ENCODE measurements at regions not wholly inside any gene's neighbourhood (a gene's known extent, or its start where the extent isn't known, plus 50 kb on each side); places are given as distances from the start of the nearest gene placed in this dataset.

GRCh38 chr5:103454770-103455169, 107.8 kb downstream of the NUDT12 start:
- Histone ChIP-seq H3K79me2 (ENCODE audit: control insufficient read depth, insufficient read depth, low read length) (no peaks in the 10 kb centered on the region), H3K36me3 (replicated peaks in 1 of 2; ENCODE audit: control extremely low read depth in 1 of 2, control insufficient read depth in 1 of 2, extremely low read depth in 1 of 2, insufficient read depth in 2 of 2, low read length in 1 of 2) (no peaks in the 10 kb centered on the region), H3K4me3 (ENCODE audit: control extremely low read depth in 1 of 5, extremely low read depth in 1 of 5, insufficient read depth in 1 of 5, low read depth in 2 of 5, low read length in 4 of 5) (no peak overlapping the region), H3K27ac (ENCODE audit: low read length in 2 of 2) (no peak overlapping the region), H2AFZ (ENCODE audit: insufficient read depth, low read depth, low read length, poor library complexity, severe bottlenecking) (no peak overlapping the region), H4K20me1 (ENCODE audit: control insufficient read depth, insufficient read depth, low read length, poor library complexity, severe bottlenecking) (no peaks in the 10 kb centered on the region), H3K4me1 (ENCODE audit: control insufficient read depth in 2 of 2, insufficient read depth in 2 of 2, low read length in 2 of 2) (no peaks in the 10 kb centered on the region), H3K9ac (ENCODE audit: low read length) (no peak overlapping the region), H3K9me3 (ENCODE audit: control extremely low read depth in 1 of 3, control insufficient read depth in 2 of 3, insufficient read depth in 1 of 3, low read length in 2 of 3) (no peaks in the 10 kb centered on the region), H3K27me3 (replicated peaks in 1 of 4; ENCODE audit: control extremely low read depth in 1 of 4, control insufficient read depth in 3 of 4, insufficient read depth in 4 of 4, low read length in 3 of 4) (no peaks in the 10 kb centered on the region), H3K4me2 (replicated peaks; ENCODE audit: low read depth, low read length, poor library complexity, severe bottlenecking) (no peak overlapping the region)
- DNase-seq, result no peak
- no peak for TF ChIP-seq EZH2 (IDR thresholded peaks at IDR 0.05; ENCODE audit: borderline replicate concordance, insufficient read depth, low read depth, low read length, poor library complexity, severe bottlenecking)
- no peak for TF ChIP-seq CTCF (IDR thresholded peaks at IDR 0.05)
- ChIA-PET CTCF (no interaction called here), POLR2A (no interaction called here)
- Mint-ChIP-seq H3K4me1 (no peaks in the 10 kb centered on the region), H3K27me3 (no peaks in the 10 kb centered on the region), H3K4me3 (no peak overlapping the region), H3K9me3 (ENCODE audit: insufficient read depth) (no peaks in the 10 kb centered on the region), H3K27ac (no peak overlapping the region)
- 100% methylated on average over 1 of the region's 2 CpGs for WGBS (ENCODE audit: insufficient coverage)
- intact Hi-C loops (cut with micrococcal nuclease), result no loop called here
- ATAC-seq (ENCODE audit: low read depth), result no peak

- no peaks in the 10 kb centered on the region for H3K9me3 ChIP-seq (ENCODE audit: control extremely low read depth in 1 of 3, control insufficient read depth in 2 of 3, insufficient read depth in 1 of 3, low read length in 2 of 3)
- no peak overlapping the region for H3K4me2 ChIP-seq (replicated peaks; ENCODE audit: low read depth, low read length, poor library complexity, severe bottlenecking)
- ChIA-PET POLR2A (no interaction called here), CTCF (no interaction called here)
- no peak overlapping the region for H3K27ac Mint-ChIP-seq
- no peaks in the 10 kb centered on the region for H4K20me1 ChIP-seq (ENCODE audit: control insufficient read depth, insufficient read depth, low read length, poor library complexity, severe bottlenecking)
- no peak overlapping the region for H3K27ac ChIP-seq (ENCODE audit: low read length in 2 of 2)
- ATAC-seq (ENCODE audit: low read depth), result no peak
- H2AFZ ChIP-seq (ENCODE audit: insufficient read depth, low read depth, low read length, poor library complexity, severe bottlenecking), result no peak overlapping the region
- 0% methylated on average over 1 of the region's 1 CpG for WGBS (ENCODE audit: insufficient coverage)
- no peaks in the 10 kb centered on the region for H3K36me3 ChIP-seq (replicated peaks in 1 of 2; ENCODE audit: control extremely low read depth in 1 of 2, control insufficient read depth in 1 of 2, extremely low read depth in 1 of 2, insufficient read depth in 2 of 2, low read length in 1 of 2)
- no peaks in the 10 kb centered on the region for H3K27me3 ChIP-seq (replicated peaks in 1 of 4; ENCODE audit: control extremely low read depth in 1 of 4, control insufficient read depth in 3 of 4, insufficient read depth in 4 of 4, low read length in 3 of 4)
- intact Hi-C loops (cut with micrococcal nuclease), result no loop called here
- H3K79me2 ChIP-seq (ENCODE audit: control insufficient read depth, insufficient read depth, low read length), result no peaks in the 10 kb centered on the region
- H3K4me1 ChIP-seq (ENCODE audit: control insufficient read depth in 2 of 2, insufficient read depth in 2 of 2, low read length in 2 of 2), result no peaks in the 10 kb centered on the region
- H3K4me3 Mint-ChIP-seq, result no peak overlapping the region
- no peaks in the 10 kb centered on the region for H3K9me3 Mint-ChIP-seq (ENCODE audit: insufficient read depth)
- no peak overlapping the region for H3K4me3 ChIP-seq (ENCODE audit: control extremely low read depth in 1 of 5, extremely low read depth in 1 of 5, insufficient read depth in 1 of 5, low read depth in 2 of 5, low read length in 4 of 5)
- no peaks in the 10 kb centered on the region for H3K4me1 Mint-ChIP-seq
- TF ChIP-seq EZH2 (IDR thresholded peaks at IDR 0.05; ENCODE audit: borderline replicate concordance, insufficient read depth, low read depth, low read length, poor library complexity, severe bottlenecking) (no peak), CTCF (IDR thresholded peaks at IDR 0.05) (no peak)
- no peak for DNase-seq
- no peak overlapping the region for H3K9ac ChIP-seq (ENCODE audit: low read length)
- no peaks in the 10 kb centered on the region for H3K27me3 Mint-ChIP-seq
Observed at GRCh38 chr5:103452666-103453065, 109.9 kb downstream of the NUDT12 start.
